Loucy (cell line): ENCODE measurements at regions not wholly inside any gene's neighbourhood (a gene's known extent, or its start where the extent isn't known, plus 50 kb on each side); places are given as distances from the start of the nearest gene placed in this dataset.
A peak's percentile ranks its signal among the peaks of the same experiment; 100 is the strongest.

Source experiments
- H2AFZ ChIP-seq: fragments of 200-600 bp; sonication (generic); 2 replicates; pipeline ENCODE4 v1.6.0; 2016; ENCODE audit warnings: antibody characterized with exemption, mild to moderate bottlenecking, low read length, moderate library complexity
- H3F3A ChIP-seq: fragments of 200-600 bp; 2 replicates; pipeline ENCODE4 v1.6.0; 2016; ENCODE audit warnings: antibody characterized with exemption, low read depth, mild to moderate bottlenecking
- H3K27me3 ChIP-seq: fragments of 200-600 bp; sonication (generic); 2 replicates; pipeline ENCODE4 v1.6.1; 2014; ENCODE audit warnings: low read length, mild to moderate bottlenecking; ENCODE audit not compliant: insufficient read depth, poor library complexity, severe bottlenecking
- H3K36me3 ChIP-seq: fragments of 200-600 bp; sonication (generic); 2 replicates; pipeline ENCODE4 v1.6.1; 2016; ENCODE audit warnings: low read length; ENCODE audit not compliant: insufficient read depth
- H3K4me1 ChIP-seq: fragments of 200-600 bp; sonication (generic); 2 replicates; pipeline ENCODE4 v1.5.1; 2014; ENCODE audit warnings: low read length, mild to moderate bottlenecking; ENCODE audit not compliant: insufficient read depth, poor library complexity, severe bottlenecking
- H3K4me2 ChIP-seq: fragments of 200-600 bp; sonication (generic); 2 replicates; pipeline ENCODE4 v1.6.0; 2014; ENCODE audit warnings: antibody characterized with exemption, low read length, low read depth, mild to moderate bottlenecking; ENCODE audit not compliant: poor library complexity, severe bottlenecking
- H3K4me3 ChIP-seq: fragments of 200-600 bp; sonication (generic); 2 replicates; pipeline ENCODE4 v1.5.1; 2014; ENCODE audit warnings: low read length, mild to moderate bottlenecking, mixed read lengths; ENCODE audit not compliant: poor library complexity, severe bottlenecking
- H3K79me2 ChIP-seq: fragments of 200-600 bp; sonication (generic); 2 replicates; pipeline ENCODE4 v1.6.1; 2014; ENCODE audit warnings: low read length; ENCODE audit not compliant: insufficient read depth
- H3K9ac ChIP-seq: fragments of 200-600 bp; sonication (generic); 2 replicates; pipeline ENCODE4 v1.6.0; 2014; ENCODE audit warnings: mild to moderate bottlenecking, low read depth, low read length, moderate library complexity; ENCODE audit not compliant: poor library complexity, severe bottlenecking
- H3K9me2 ChIP-seq: fragments of 200-600 bp; sonication (generic); replicated peaks from 2 replicates; pipeline ENCODE4 v1.6.1; 2016; ENCODE audit warnings: low read depth, low read length, mixed read lengths
- H3K9me3 ChIP-seq: fragments of 200-600 bp; sonication (generic); 2 replicates; pipeline ENCODE4 v1.6.1; 2014; ENCODE audit warnings: mild to moderate bottlenecking, antibody characterized with exemption, low read length, low read depth; ENCODE audit not compliant: insufficient read depth
- H4K20me1 ChIP-seq: fragments of 200-600 bp; sonication (generic); 2 replicates; pipeline ENCODE4 v1.6.0; 2014; ENCODE audit warnings: antibody characterized with exemption, low read length, mild to moderate bottlenecking; ENCODE audit not compliant: insufficient read depth, poor library complexity, severe bottlenecking
- CTCF ChIP-seq: fragments of 200-600 bp; sonication (generic); conservative IDR thresholded peaks from 2 replicates; pipeline ENCODE4 v1.5.1; 2014; ENCODE audit warnings: mild to moderate bottlenecking, antibody characterized with exemption, low read length
- EZH2phosphoT487 ChIP-seq: fragments of 200-600 bp; IDR thresholded peaks from 2 replicates; pipeline ENCODE4 v1.6.1; 2018; ENCODE audit warnings: antibody characterized with exemption, mild to moderate bottlenecking, moderate library complexity, borderline replicate concordance

GRCh38 chr2:88811233-88811632 lies 119.8 kb downstream of the RPIA start:
- H3K79me2 ChIP-seq, result no peaks in the 10 kb centered on the region
- TF ChIP-seq EZH2phosphoT487 (no peak), CTCF (no peak)
- H3F3A ChIP-seq, result no peaks in the 10 kb centered on the region
- no peaks in the 10 kb centered on the region for H3K27me3 ChIP-seq
- no peak overlapping the region for H3K4me3 ChIP-seq
- no peak overlapping the region for H3K9ac ChIP-seq
- H3K4me2 ChIP-seq, result no peak overlapping the region
- H3K9me3 ChIP-seq, result peaks cover 7% of the 10 kb centered on the region; the same call in 1 of the 2 replicates
- H2AFZ ChIP-seq, result no peak overlapping the region
- H3K4me1 ChIP-seq, result no peaks in the 10 kb centered on the region
- no peaks in the 10 kb centered on the region for H3K9me2 ChIP-seq
- no peaks in the 10 kb centered on the region for H4K20me1 ChIP-seq
- no peaks in the 10 kb centered on the region for H3K36me3 ChIP-seq

- H2AFZ ChIP-seq, result no peak overlapping the region
- no peaks in the 10 kb centered on the region for H3K36me3 ChIP-seq
- H3K27me3 ChIP-seq, result no peaks in the 10 kb centered on the region
- H3F3A ChIP-seq, result no peaks in the 10 kb centered on the region
- TF ChIP-seq CTCF (no peak), EZH2phosphoT487 (no peak)
- H4K20me1 ChIP-seq, result no peaks in the 10 kb centered on the region
- peaks cover 7% of the 10 kb centered on the region; the same call in 1 of the 2 replicates for H3K9me3 ChIP-seq
- no peaks in the 10 kb centered on the region for H3K9me2 ChIP-seq
- no peak overlapping the region for H3K9ac ChIP-seq
- H3K79me2 ChIP-seq, result no peaks in the 10 kb centered on the region
- H3K4me1 ChIP-seq, result no peaks in the 10 kb centered on the region
- no peak overlapping the region for H3K4me2 ChIP-seq
- H3K4me3 ChIP-seq, result no peak overlapping the region
Observed at GRCh38 chr2:88811681-88812080, 120.2 kb downstream of the RPIA start.

GRCh38 chr2:88813612-88814011 lies 122.1 kb downstream of the RPIA start:
- no peaks in the 10 kb centered on the region for H3K36me3 ChIP-seq
- no peaks in the 10 kb centered on the region for H3K9me2 ChIP-seq
- H3K4me3 ChIP-seq, result no peak overlapping the region
- no peak overlapping the region for H2AFZ ChIP-seq
- H4K20me1 ChIP-seq, result no peaks in the 10 kb centered on the region
- H3K9me3 ChIP-seq, result peaks cover 7% of the 10 kb centered on the region; the same call in 1 of the 2 replicates
- TF ChIP-seq EZH2phosphoT487 (no peak), CTCF (peak; percentile 34; the same call in 1 of the 2 replicates)
- H3K9ac ChIP-seq, result no peak overlapping the region
- H3K79me2 ChIP-seq, result no peaks in the 10 kb centered on the region
- no peaks in the 10 kb centered on the region for H3K4me1 ChIP-seq
- H3K4me2 ChIP-seq, result no peak overlapping the region
- H3K27me3 ChIP-seq, result no peaks in the 10 kb centered on the region
- no peaks in the 10 kb centered on the region for H3F3A ChIP-seq
